H54 (cell line): ENCODE measurements at regions not wholly inside any gene's neighbourhood (a gene's known extent, or its start where the extent isn't known, plus 50 kb on each side); places are given as distances from the start of the nearest gene placed in this dataset.

Source experiments
- DNase-seq: peaks from one replicate; pipeline ENCODE4 v3.0.0; 2011; ENCODE audit warnings: low spot score, mixed read lengths; ENCODE audit not compliant: insufficient read length
- FAIRE-seq: peaks from 3 replicates; lab custom pipeline; 2011; peaks lifted over from hg19 to GRCh38; lab: Jason Lieb, UNC
- POLR2A ChIP-seq: IDR thresholded peaks from 2 replicates; pipeline ENCODE4 v1.6.1; 2011; ENCODE audit warnings: low read depth, mild to moderate bottlenecking, low read length

- FAIRE-seq = no peak
- DNase-seq = no peak
Measured at GRCh38 chrX:16445166-16445752, 204.7 kb upstream of the S100G start.

GRCh38 chrX:16451334-16451733 is 198.6 kb upstream of the S100G start:
- DNase-seq (no peak), FAIRE-seq (no peak)
- no peak for TF ChIP-seq POLR2A

More at GRCh38 chrX:16445166-16445752, 204.7 kb upstream of the S100G start:
- TF ChIP-seq POLR2A = no peak

GRCh38 chrX:16454926-16455325 is 195.0 kb upstream of the S100G start:
- TF ChIP-seq POLR2A = no peak

GRCh38 chrX:16457239-16457638 is 192.7 kb upstream of the S100G start:
- FAIRE-seq (no peak), DNase-seq (no peak)
- TF ChIP-seq POLR2A = no peak

More at GRCh38 chrX:16454926-16455325, 195.0 kb upstream of the S100G start:
- DNase-seq (no peak), FAIRE-seq (no peak)

DNA sequence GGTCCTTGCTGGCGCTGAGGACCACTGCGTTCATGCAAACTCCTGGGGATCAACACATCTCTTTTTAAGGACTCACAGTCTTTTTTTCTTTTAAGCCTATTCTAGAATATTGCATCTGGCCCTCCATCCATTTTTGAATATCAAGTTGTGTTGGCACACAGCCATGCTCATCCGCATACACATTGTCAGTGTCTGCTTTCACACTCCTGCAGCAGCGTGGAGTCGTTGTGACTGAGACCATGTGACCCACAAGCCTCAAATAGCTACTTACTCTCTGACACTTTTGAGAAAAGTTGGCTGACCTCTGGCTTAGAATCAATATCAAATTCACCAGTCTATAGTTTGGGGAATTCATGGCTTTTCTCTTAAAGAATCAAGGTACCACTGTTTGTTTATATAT is 191.8 kb upstream of the S100G start:
- FAIRE-seq = no peak

DNA sequence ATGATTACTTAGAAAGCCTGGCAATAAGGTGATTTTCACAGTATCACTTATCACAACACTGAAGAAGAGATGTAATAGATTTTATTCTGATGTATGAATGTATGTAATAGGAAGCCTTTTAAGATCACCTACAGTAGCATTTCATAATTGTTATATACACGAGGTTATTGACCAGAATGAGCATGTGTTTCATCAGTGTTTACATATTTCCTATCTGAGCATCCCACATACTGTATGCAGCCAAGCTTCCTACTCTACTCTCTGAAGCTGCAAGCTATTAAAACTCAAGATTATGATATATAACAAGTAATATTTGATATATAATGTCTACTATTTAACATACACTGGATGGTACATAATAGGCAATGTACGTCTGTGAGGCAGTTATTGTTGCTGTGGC is 190.9 kb upstream of the S100G start:
- no peak for TF ChIP-seq POLR2A
- FAIRE-seq = no peak

More for the DNA sequence above, 191.8 kb upstream of the S100G start:
- no peak for TF ChIP-seq POLR2A
- DNase-seq = no peak

DNA sequence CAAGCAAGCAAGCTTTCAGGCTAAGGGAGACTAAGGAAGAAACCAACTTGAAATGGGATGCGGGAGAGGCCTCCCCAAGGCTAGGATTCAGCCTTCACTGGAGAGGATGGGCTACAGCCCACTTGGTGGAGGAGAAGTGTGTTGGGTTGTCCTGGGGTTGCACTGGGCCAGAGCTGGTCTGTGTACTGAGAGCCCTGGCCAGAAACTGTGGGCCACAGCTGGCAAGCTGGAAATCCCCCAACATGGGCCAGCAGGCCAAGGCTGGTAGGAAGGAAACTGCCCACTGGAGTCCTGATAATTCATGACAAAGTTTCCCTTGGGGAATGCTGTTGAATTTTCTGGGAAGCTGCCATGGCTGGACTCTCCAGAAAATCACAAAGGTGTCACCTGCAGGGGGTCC is 188.0 kb upstream of the S100G start:
- DNase-seq (no peak), FAIRE-seq (no peak)
- TF ChIP-seq POLR2A = no peak

More for the DNA sequence above, 190.9 kb upstream of the S100G start:
- no peak for DNase-seq

- DNase-seq (no peak), FAIRE-seq (no peak)
- no peak for TF ChIP-seq POLR2A
Measured at GRCh38 chrX:16462912-16463311, 187.0 kb upstream of the S100G start.

GRCh38 chrX:16464369-16464768 is 185.6 kb upstream of the S100G start:
- DNase-seq (no peak), FAIRE-seq (no peak)
- no peak for TF ChIP-seq POLR2A

- no peak for TF ChIP-seq POLR2A
- no peak for DNase-seq
- no peak for FAIRE-seq
Measured at GRCh38 chrX:16465081-16465876, 184.7 kb upstream of the S100G start.

DNA sequence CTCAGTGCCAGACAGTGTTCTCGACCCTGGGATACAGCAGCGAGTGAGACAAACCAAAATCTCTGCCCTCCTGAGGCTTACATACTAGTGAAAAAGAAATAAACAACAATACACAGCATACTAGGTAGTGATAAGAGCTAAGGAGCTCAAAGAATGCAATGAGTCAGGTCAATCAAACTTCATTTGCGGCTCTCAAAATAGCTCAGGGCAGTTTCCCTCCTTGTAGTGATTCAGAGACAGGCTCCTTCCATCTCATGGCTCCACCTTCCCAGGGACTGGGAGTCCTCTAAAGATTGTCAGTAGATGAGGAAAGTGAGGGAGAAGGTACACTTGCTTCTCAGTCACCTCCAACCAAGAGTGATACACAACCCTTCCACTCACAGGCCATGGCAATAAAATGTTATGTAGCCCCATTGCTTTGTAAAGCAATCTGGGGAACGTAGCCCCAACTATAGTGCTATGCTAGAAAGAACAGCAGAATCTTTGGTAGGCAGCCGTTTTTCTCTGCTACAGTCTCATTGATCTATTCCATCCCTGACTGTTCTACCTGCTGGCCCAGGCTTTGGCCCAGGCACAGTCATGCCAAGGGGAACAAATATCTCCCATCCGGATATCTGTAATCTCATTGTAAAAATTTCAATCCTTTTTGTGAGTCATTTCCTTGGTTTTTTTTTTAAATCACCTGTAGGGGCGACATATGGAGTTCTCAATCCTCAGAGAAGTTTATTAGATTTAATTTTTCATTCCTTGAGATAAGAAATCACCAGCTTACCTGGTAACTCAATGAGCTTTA is 183.1 kb upstream of the S100G start:
- FAIRE-seq (no peak), DNase-seq (peak; percentile 6)
- no peak for TF ChIP-seq POLR2A

GRCh38 chrX:16469870-16470269 is 180.1 kb upstream of the S100G start:
- no peak for TF ChIP-seq POLR2A
- no peak for FAIRE-seq

GRCh38 chrX:16472345-16472744 is 177.6 kb upstream of the S100G start:
- FAIRE-seq (no peak), DNase-seq (no peak)
- no peak for TF ChIP-seq POLR2A

More at GRCh38 chrX:16469870-16470269, 180.1 kb upstream of the S100G start:
- no peak for DNase-seq

DNA sequence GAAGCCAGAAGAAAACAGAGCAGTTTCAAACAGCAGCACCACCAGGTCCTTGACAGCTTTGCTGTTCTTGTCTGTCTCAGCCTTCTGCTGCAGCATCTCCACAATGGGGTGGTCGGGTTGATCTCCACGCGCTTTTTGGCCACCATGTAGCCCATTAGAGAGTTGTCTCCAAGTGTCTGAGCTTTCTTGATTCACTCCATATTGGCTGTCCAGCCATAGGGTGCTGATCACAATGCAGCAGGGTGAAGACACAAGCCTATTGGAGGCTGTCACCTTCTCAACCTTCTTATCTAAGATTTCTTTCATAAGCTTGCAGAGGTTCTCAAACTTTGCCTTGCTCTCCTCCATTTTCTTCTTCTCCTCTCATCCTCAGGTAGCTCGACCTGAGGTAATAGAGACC is 175.4 kb upstream of the S100G start:
- FAIRE-seq (no peak), DNase-seq (no peak)
- no peak for TF ChIP-seq POLR2A

- DNase-seq (no peak), FAIRE-seq (no peak)
- TF ChIP-seq POLR2A = no peak
Measured at GRCh38 chrX:16476009-16476408, 173.9 kb upstream of the S100G start.
